OCI-LY1 (cell line): ENCODE measurements at regions not wholly inside any gene's neighbourhood (a gene's known extent, or its start where the extent isn't known, plus 50 kb on each side); places are given as distances from the start of the nearest gene placed in this dataset.

ENCODE experiments used
- EZH2 ChIP-seq: fragments of 200-600 bp; sonication (generic), shearing (Covaris generic); IDR thresholded peaks from 2 replicates; pipeline ENCODE4 v1.8.0; 2017; ENCODE audit warnings: borderline replicate concordance, mixed run types, mild to moderate bottlenecking, antibody characterized with exemption, low read length, moderate library complexity, mixed read lengths
- TF ChIP-seq, protein P1 (sequence below): fragments of 200-600 bp; sonication (generic), shearing (Covaris generic); IDR thresholded peaks from 2 replicates; pipeline ENCODE4 v1.5.1; 2017; ENCODE audit warnings: mild to moderate bottlenecking, antibody characterized with exemption, low read length, moderate library complexity, mixed read lengths

GRCh38 chr3:135393898-135394525 lies 571.5 kb upstream of the PPP2R3A start:
- TF ChIP-seq, protein P1, sequence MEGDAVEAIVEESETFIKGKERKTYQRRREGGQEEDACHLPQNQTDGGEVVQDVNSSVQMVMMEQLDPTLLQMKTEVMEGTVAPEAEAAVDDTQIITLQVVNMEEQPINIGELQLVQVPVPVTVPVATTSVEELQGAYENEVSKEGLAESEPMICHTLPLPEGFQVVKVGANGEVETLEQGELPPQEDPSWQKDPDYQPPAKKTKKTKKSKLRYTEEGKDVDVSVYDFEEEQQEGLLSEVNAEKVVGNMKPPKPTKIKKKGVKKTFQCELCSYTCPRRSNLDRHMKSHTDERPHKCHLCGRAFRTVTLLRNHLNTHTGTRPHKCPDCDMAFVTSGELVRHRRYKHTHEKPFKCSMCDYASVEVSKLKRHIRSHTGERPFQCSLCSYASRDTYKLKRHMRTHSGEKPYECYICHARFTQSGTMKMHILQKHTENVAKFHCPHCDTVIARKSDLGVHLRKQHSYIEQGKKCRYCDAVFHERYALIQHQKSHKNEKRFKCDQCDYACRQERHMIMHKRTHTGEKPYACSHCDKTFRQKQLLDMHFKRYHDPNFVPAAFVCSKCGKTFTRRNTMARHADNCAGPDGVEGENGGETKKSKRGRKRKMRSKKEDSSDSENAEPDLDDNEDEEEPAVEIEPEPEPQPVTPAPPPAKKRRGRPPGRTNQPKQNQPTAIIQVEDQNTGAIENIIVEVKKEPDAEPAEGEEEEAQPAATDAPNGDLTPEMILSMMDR: no peak
- no peak for TF ChIP-seq EZH2
